Activated T-helper 1 cell treated with anti-CD3 and anti-CD28 coated beads, Interleukin-12 subunit alpha, Interleukin-12 subunit beta, Interleukin-2, Interleukin-4 antibody, amounts not matched to agents 30 ng/mL and 10 ng/mL and 1 ng/mL, durations not matched to agents 14 hours and 24 hours and 36 hours (primary cell): ENCODE measurements at regions not wholly inside any gene's neighbourhood (a gene's known extent, or its start where the extent isn't known, plus 50 kb on each side); places are given as distances from the start of the nearest gene placed in this dataset.

Source experiments
- DNase-seq: peaks from one replicate; pipeline ENCODE4 v3.0.0; 2021; ENCODE audit warnings: low spot score
- H3K27ac Mint-ChIP-seq: one replicate; pipeline ENCODE4 v1.8.0; 2021; ENCODE audit warnings: mild to moderate bottlenecking, mixed read lengths
- H3K27me3 Mint-ChIP-seq: one replicate; pipeline ENCODE4 v1.8.0; 2022; ENCODE audit warnings: mild to moderate bottlenecking, moderate library complexity, mixed read lengths; ENCODE audit not compliant: insufficient read depth
- H3K36me3 Mint-ChIP-seq: one replicate; pipeline ENCODE4 v1.8.0; 2021; ENCODE audit warnings: low read depth, mixed read lengths
- H3K4me1 Mint-ChIP-seq: one replicate; pipeline ENCODE4 v1.8.0; 2021; ENCODE audit warnings: low read depth, mixed read lengths
- H3K4me3 Mint-ChIP-seq: one replicate; pipeline ENCODE4 v1.8.0; 2021; ENCODE audit warnings: mild to moderate bottlenecking, moderate library complexity, mixed read lengths
- H3K9me3 Mint-ChIP-seq: one replicate; pipeline ENCODE4 v1.8.0; 2021; ENCODE audit warnings: mixed read lengths
- intact Hi-C: fragments of 100-400 bp; cut with micrococcal nuclease; formaldehyde crosslinking; loops from one replicate; pipeline ENCODE4 v1.15.1; 2024

DNA sequence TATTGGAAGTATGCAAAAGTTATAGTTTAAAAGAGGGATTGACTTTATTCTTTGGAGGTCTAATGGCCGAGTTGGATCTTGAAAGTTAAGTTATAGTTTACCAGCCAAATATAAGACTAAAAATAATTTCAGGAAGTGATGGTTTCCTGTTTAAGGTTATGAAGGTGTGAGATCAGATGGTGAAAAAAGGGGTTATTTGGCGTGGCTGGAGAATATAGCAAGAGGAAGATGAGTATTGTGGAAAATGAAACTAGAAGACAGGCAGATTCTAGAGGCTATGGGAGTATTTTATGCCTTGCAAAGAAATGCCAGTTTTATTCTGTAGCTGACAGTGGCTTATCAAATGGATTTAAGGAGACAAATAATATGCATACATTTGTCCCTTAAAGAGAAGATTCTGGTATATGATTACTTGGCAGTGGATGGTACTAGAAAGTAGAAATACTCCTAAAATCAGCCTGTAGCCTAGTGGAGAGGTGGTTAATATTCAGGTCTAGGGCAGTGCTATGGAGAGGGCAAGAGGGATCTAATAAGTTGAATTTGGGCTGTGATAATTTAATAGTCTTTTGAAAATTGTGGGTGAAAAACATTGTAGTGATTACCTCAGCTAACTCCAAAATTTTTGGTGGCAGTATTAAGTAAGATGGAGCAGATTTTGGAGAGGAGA is 1091.8 kb upstream of the ATXN7L3B start:
- Mint-ChIP-seq H3K4me3 (no peak overlapping the region), H3K9me3 (no peaks in the 10 kb centered on the region), H3K4me1 (peaks cover 4% of the 10 kb centered on the region), H3K27ac (no peak overlapping the region), H3K27me3 (no peaks in the 10 kb centered on the region), H3K36me3 (no peaks in the 10 kb centered on the region)
- intact Hi-C loops, result no loop called here
- no peak for DNase-seq

DNA sequence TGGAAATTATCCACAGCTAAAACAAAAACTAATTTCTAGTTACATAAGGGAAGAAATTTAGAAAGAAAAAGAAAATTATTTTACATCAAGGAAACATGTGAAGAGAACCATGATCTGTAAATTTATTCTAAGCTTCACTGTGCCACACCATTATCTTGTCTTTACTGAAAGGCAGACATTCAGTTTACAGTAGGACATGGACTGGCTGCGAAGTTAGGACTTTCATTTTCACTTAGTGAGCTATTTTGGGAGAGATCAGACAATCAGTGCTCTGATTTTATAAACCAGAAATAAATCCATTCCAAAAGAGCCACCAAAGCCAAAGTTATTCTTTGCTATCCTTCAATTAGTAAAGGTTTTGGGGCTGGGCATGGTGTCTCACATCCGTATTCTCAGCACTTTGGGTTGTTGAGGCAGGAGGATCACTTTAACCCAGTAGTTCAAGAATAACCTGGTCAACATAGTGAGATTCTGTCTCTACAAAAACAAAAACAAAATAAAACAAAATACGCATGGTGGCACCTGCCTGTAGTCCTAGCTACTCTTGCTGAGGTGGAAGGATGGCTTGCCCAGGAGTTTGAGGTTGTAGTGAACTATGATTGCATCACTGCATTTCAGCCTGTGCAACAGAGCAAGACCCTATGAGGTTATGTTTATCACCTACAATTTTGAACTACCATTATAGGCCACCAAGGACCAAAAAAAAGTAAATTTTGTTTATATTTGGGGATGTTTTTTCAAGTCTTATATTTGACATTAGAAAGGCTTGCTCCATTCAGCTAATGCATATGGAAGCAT is 1084.8 kb upstream of the ATXN7L3B start:
- no peak overlapping the region for H3K4me3 Mint-ChIP-seq
- DNase-seq, result no peak
- H3K9me3 Mint-ChIP-seq, result no peaks in the 10 kb centered on the region
- H3K4me1 Mint-ChIP-seq, result no peaks in the 10 kb centered on the region
- intact Hi-C loops, result no loop called here
- H3K27me3 Mint-ChIP-seq, result no peaks in the 10 kb centered on the region
- no peaks in the 10 kb centered on the region for H3K36me3 Mint-ChIP-seq
- no peak overlapping the region for H3K27ac Mint-ChIP-seq

DNA sequence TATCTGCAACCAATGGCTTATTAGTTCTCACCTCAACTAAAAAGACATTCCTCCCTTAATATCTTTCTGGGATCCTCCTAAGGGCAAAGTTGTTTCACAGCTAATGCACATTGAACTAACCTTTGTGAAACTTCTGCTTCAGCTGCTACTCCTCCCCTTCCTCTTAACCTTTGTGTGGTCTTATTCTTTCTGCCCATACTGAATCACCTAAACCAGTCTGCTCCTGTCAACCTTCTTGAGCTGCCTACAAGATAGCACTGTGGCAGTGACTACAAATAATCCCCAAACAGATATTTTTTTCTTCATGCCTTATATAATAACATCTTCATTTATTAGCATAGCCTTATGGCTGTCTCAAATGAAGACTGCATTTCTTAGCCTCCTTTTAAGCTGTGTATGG is 1077.4 kb upstream of the ATXN7L3B start:
- Mint-ChIP-seq H3K9me3 (peaks cover 7% of the 10 kb centered on the region), H3K4me1 (no peaks in the 10 kb centered on the region), H3K36me3 (no peaks in the 10 kb centered on the region), H3K4me3 (no peak overlapping the region), H3K27ac (no peak overlapping the region), H3K27me3 (no peaks in the 10 kb centered on the region)
- DNase-seq, result no peak
- intact Hi-C loops, result no loop called here

- Mint-ChIP-seq H3K4me3 (no peak overlapping the region), H3K4me1 (no peaks in the 10 kb centered on the region), H3K27me3 (no peaks in the 10 kb centered on the region), H3K9me3 (peaks cover 13% of the 10 kb centered on the region), H3K36me3 (no peaks in the 10 kb centered on the region), H3K27ac (no peak overlapping the region)
- no peak for DNase-seq
- intact Hi-C loops, result no loop called here
These were observed 1072.5 kb upstream of the ATXN7L3B start for GRCh38 chr12:73465106-73465505.

DNA sequence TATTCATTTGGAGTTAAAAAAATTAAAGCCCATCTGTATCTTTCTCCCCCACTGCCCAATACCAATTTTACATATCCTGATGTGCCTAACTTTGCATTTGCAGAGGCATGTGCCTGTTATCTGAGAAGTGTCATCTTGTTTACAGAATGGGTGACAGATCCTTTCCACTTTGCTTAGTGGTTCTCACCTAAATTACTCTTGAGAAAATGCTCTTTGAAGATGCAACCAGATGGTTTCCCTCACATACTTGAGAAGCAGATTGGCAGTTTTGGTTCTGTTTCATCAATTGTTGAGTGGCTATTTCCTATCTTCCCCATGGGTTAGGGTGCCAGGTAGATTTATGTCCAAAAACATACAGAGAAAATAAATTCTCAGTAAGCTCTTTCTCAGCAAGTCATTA is 1051.4 kb upstream of the ATXN7L3B start:
- intact Hi-C loops, result no loop called here
- Mint-ChIP-seq H3K36me3 (no peaks in the 10 kb centered on the region), H3K27me3 (no peaks in the 10 kb centered on the region), H3K27ac (no peak overlapping the region), H3K4me1 (no peaks in the 10 kb centered on the region), H3K4me3 (no peak overlapping the region), H3K9me3 (peaks cover 10% of the 10 kb centered on the region)
- DNase-seq, result no peak

DNA sequence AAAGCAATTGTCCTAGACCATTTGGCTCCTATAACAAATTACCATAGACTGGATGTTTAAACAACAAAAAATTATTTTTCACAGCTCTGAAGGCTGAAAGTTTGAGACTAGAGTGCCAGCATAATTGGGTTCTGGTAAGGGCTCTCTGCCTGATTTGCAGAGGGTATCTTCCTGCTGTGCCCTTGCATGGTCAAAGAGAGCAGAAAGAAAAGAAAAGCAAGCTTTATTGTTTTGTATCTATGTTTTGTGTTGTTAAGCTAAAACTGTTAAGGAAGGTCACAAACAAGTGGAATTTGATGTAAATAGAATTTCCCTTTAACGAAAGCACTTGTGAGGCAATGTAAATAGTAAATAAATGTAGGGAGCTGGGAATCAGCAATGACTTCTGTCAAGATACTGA is 1031.0 kb upstream of the ATXN7L3B start:
- Mint-ChIP-seq H3K4me1 (no peaks in the 10 kb centered on the region), H3K27ac (no peak overlapping the region), H3K27me3 (no peaks in the 10 kb centered on the region), H3K4me3 (no peak overlapping the region), H3K36me3 (no peaks in the 10 kb centered on the region), H3K9me3 (peaks cover 26% of the 10 kb centered on the region)
- intact Hi-C loops, result no loop called here
- no peak for DNase-seq

GRCh38 chr12:73514672-73515071 is 1023.0 kb upstream of the ATXN7L3B start:
- intact Hi-C loops, result no loop called here
- DNase-seq, result no peak
- Mint-ChIP-seq H3K9me3 (peaks cover 10% of the 10 kb centered on the region), H3K4me1 (no peaks in the 10 kb centered on the region), H3K36me3 (no peaks in the 10 kb centered on the region), H3K27ac (no peak overlapping the region), H3K4me3 (no peak overlapping the region), H3K27me3 (no peaks in the 10 kb centered on the region)

- H3K4me1 Mint-ChIP-seq, result no peaks in the 10 kb centered on the region
- intact Hi-C loops, result no loop called here
- H3K9me3 Mint-ChIP-seq, result peaks cover 12% of the 10 kb centered on the region
- no peaks in the 10 kb centered on the region for H3K27me3 Mint-ChIP-seq
- no peak overlapping the region for H3K4me3 Mint-ChIP-seq
- H3K27ac Mint-ChIP-seq, result no peak overlapping the region
- H3K36me3 Mint-ChIP-seq, result no peaks in the 10 kb centered on the region
- no peak for DNase-seq
These were observed 1019.8 kb upstream of the ATXN7L3B start for GRCh38 chr12:73517859-73518258.

- peaks cover 6% of the 10 kb centered on the region for H3K9me3 Mint-ChIP-seq
- no peak overlapping the region for H3K27ac Mint-ChIP-seq
- no peak for DNase-seq
- H3K27me3 Mint-ChIP-seq, result no peaks in the 10 kb centered on the region
- no peaks in the 10 kb centered on the region for H3K4me1 Mint-ChIP-seq
- no peak overlapping the region for H3K4me3 Mint-ChIP-seq
- no peaks in the 10 kb centered on the region for H3K36me3 Mint-ChIP-seq
- intact Hi-C loops, result no loop called here
These were observed 1008.4 kb upstream of the ATXN7L3B start for GRCh38 chr12:73529231-73529630.

- H3K27ac Mint-ChIP-seq, result no peak overlapping the region
- no peak for DNase-seq
- no peaks in the 10 kb centered on the region for H3K27me3 Mint-ChIP-seq
- no peak overlapping the region for H3K4me3 Mint-ChIP-seq
- peaks cover 3% of the 10 kb centered on the region for H3K9me3 Mint-ChIP-seq
- H3K36me3 Mint-ChIP-seq, result no peaks in the 10 kb centered on the region
- intact Hi-C loops, result no loop called here
- no peaks in the 10 kb centered on the region for H3K4me1 Mint-ChIP-seq
These were observed 1007.7 kb upstream of the ATXN7L3B start for GRCh38 chr12:73529954-73530353.

DNA sequence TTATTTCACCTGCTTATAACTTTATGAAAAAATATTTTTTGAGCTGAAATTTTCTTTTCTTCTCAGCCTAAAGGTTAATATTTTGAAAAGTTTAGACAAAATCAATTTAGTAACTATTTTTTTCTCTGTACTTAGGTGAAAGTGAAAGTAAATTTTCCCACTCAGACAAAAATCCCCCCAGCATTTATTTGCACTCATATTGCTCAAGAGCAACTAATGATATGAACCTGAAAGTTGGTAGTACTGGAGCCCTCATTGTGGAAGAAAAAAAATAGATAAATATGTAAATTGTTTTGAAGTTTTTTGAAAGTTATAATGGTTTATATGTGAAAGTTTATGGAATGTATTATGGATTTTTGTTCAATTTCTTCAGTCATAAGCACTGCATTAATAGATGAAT is 1005.9 kb upstream of the ATXN7L3B start:
- no peak overlapping the region for H3K27ac Mint-ChIP-seq
- peaks cover 3% of the 10 kb centered on the region for H3K9me3 Mint-ChIP-seq
- H3K4me3 Mint-ChIP-seq, result no peak overlapping the region
- no peaks in the 10 kb centered on the region for H3K27me3 Mint-ChIP-seq
- H3K4me1 Mint-ChIP-seq, result no peaks in the 10 kb centered on the region
- intact Hi-C loops, result no loop called here
- DNase-seq, result no peak
- H3K36me3 Mint-ChIP-seq, result no peaks in the 10 kb centered on the region

- intact Hi-C loops, result no loop called here
- Mint-ChIP-seq H3K4me1 (no peaks in the 10 kb centered on the region), H3K9me3 (peaks cover 3% of the 10 kb centered on the region), H3K36me3 (no peaks in the 10 kb centered on the region), H3K27ac (no peak overlapping the region), H3K27me3 (no peaks in the 10 kb centered on the region), H3K4me3 (no peak overlapping the region)
- DNase-seq, result no peak
These were observed 990.2 kb upstream of the ATXN7L3B start for GRCh38 chr12:73547421-73547820.

DNA sequence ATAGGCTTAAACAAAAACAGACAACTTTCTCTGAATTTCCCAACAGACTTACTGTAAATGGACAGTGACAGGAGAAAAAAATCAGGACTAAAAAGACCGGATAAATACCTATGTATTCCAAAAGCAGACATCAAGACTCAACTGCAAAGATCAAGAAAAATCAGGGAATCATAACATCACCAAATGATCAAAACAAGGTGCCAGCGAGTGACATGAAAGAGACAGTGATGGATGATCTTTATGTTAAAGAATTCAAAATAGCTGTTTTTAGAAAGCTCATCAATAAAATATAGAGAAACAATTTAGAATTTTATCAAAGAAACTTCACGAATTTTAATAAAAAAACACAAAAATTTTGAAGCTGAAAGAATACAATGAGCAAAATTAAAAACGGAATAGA is 952.5 kb upstream of the ATXN7L3B start:
- intact Hi-C loops, result no loop called here
- H3K4me1 Mint-ChIP-seq, result no peaks in the 10 kb centered on the region
- H3K36me3 Mint-ChIP-seq, result no peaks in the 10 kb centered on the region

More for the DNA sequence above, 952.5 kb upstream of the ATXN7L3B start:
- Mint-ChIP-seq H3K27ac (no peak overlapping the region), H3K27me3 (no peaks in the 10 kb centered on the region), H3K9me3 (peaks cover 19% of the 10 kb centered on the region), H3K4me3 (no peak overlapping the region)
- DNase-seq, result no peak
